HG02763 (cell line): ENCODE measurements at regions not wholly inside any gene's neighbourhood (a gene's known extent, or its start where the extent isn't known, plus 50 kb on each side); places are given as distances from the start of the nearest gene placed in this dataset.

Source experiments
- ATAC-seq: cut with Tn5 transposase; IDR thresholded peaks from one replicate; pipeline ENCODE4 v1.9.1; 2021; ENCODE audit warnings: mild to moderate bottlenecking, moderate library complexity; ENCODE audit not compliant: unreplicated experiment

GRCh38 chr11:80638296-80638695, 1197.5 kb upstream of the TENM4 start:
- ATAC-seq: no peak

- ATAC-seq: no peak
Measured at GRCh38 chr11:80637571-80637970, 1196.7 kb upstream of the TENM4 start.

GRCh38 chr11:80636999-80637398, 1196.2 kb upstream of the TENM4 start:
- no peak for ATAC-seq

GRCh38 chr11:80635178-80635577, 1194.3 kb upstream of the TENM4 start:
- ATAC-seq: no peak

GRCh38 chr11:80632691-80633090, 1191.9 kb upstream of the TENM4 start:
- no peak for ATAC-seq

GRCh38 chr11:80632156-80632555, 1191.3 kb upstream of the TENM4 start:
- ATAC-seq: no peak

- ATAC-seq: no peak
Measured at GRCh38 chr11:80629466-80629865, 1188.6 kb upstream of the TENM4 start.

GRCh38 chr11:80627364-80627763, 1186.5 kb upstream of the TENM4 start:
- ATAC-seq: no peak

GRCh38 chr11:80626721-80627120, 1185.9 kb upstream of the TENM4 start:
- no peak for ATAC-seq

- no peak for ATAC-seq
Measured at GRCh38 chr11:80625563-80625962, 1184.7 kb upstream of the TENM4 start.

GRCh38 chr11:80621871-80622270, 1181.0 kb upstream of the TENM4 start:
- no peak for ATAC-seq

GRCh38 chr11:80620867-80621266, 1180.0 kb upstream of the TENM4 start:
- no peak for ATAC-seq

GRCh38 chr11:80617156-80617555, 1176.3 kb upstream of the TENM4 start:
- ATAC-seq: no peak

GRCh38 chr11:80616070-80616800, 1175.4 kb upstream of the TENM4 start:
- no peak for ATAC-seq

- no peak for ATAC-seq
Measured at GRCh38 chr11:80613655-80614054, 1172.8 kb upstream of the TENM4 start.

GRCh38 chr11:80610516-80610915, 1169.7 kb upstream of the TENM4 start:
- ATAC-seq: no peak

- ATAC-seq: no peak
Measured at GRCh38 chr11:80603472-80603871, 1162.6 kb upstream of the TENM4 start.

- no peak for ATAC-seq
Measured at GRCh38 chr11:80598905-80599304, 1158.1 kb upstream of the TENM4 start.

GRCh38 chr11:80596291-80596810, 1155.5 kb upstream of the TENM4 start:
- no peak for ATAC-seq

- ATAC-seq: no peak
Measured at GRCh38 chr11:80595011-80595410, 1154.2 kb upstream of the TENM4 start.

GRCh38 chr11:80593648-80594374, 1153.0 kb upstream of the TENM4 start:
- ATAC-seq: no peak

GRCh38 chr11:80592546-80592945, 1151.7 kb upstream of the TENM4 start:
- no peak for ATAC-seq
